Esophagus squamous epithelium (tissue), 5 donors: ENCODE measurements at regions not wholly inside any gene's neighbourhood (a gene's known extent, or its start where the extent isn't known, plus 50 kb on each side); places are given as distances from the start of the nearest gene placed in this dataset.

ENCODE experiments used
- DNase-seq: peaks from one replicate; lab custom pipeline; 2025; lab: John Stamatoyannopoulos, UW
- H3K27ac ChIP-seq, 4 donors: fragments of 200-600 bp; sonication (generic); one replicate each; pipeline ENCODE4 v1.5.1; 2016 to 2019; ENCODE audit warnings: mild to moderate bottlenecking in 1 of 4
- H3K27me3 ChIP-seq, 4 donors: fragments of 200-600 bp; sonication (generic); 1 replicate in 3 of 4; 2 replicates in 1 of 4; pipeline versions ENCODE4 v1.5.1 to v1.6.0; 2017 to 2021; ENCODE audit warnings: antibody characterized with exemption in 1 of 4
- H3K36me3 ChIP-seq, 3 donors: fragments of 200-600 bp; sonication (generic); one replicate each; pipeline ENCODE4 v1.5.1; 2016 to 2019
- H3K4me1 ChIP-seq, 3 donors: fragments of 200-600 bp; sonication (generic); one replicate each; pipeline ENCODE4 v1.5.1; 2017 to 2019
- H3K4me3 ChIP-seq, 4 donors: fragments of 200-600 bp; sonication (generic); 1 replicate in 3 of 4; 2 replicates in 1 of 4; pipeline ENCODE4 v1.5.1; 2016 to 2019; ENCODE audit warnings: mild to moderate bottlenecking in 2 of 4, moderate library complexity in 1 of 4
- H3K9me3 ChIP-seq, 3 donors: fragments of 200-600 bp; sonication (generic); one replicate each; pipeline ENCODE4 v1.5.1; 2016 to 2019
- CTCF ChIP-seq, 6 experiments: fragments of 450-650 bp in 4 of 6; fragments of 200-600 bp in 2 of 6; sonication (generic) in 2 of 6; IDR thresholded peaks; one replicate each; pipeline ENCODE4 v1.5.1; 2016 to 2019; ENCODE audit warnings: antibody characterized with exemption in 6 of 6, mild to moderate bottlenecking in 4 of 6, moderate library complexity in 4 of 6
- POLR2A ChIP-seq, 4 donors: fragments of 450-650 bp; IDR thresholded peaks; one replicate each; pipeline ENCODE4 v1.6.1; 2017; ENCODE audit warnings: antibody characterized with exemption in 4 of 4, mild to moderate bottlenecking in 4 of 4, moderate library complexity in 3 of 4
- WGBS, 2 donors: methylation state at CpG; one replicate each; pipeline ENCODE4 v1.1.5; 2018; 5-methylcytosine and 5-hydroxymethylcytosine counted together
- intact Hi-C: fragments of 100-400 bp; cut with DNase I; formaldehyde crosslinking; loops from one replicate; pipeline ENCODE4 v1.15.0; 2022
- donor health status: DM: yes; HTN: yes; CAD: no.

GRCh38 chr21:34313116-34313515 lies 50.7 kb upstream of the KCNE2 start:
- H3K4me1 ChIP-seq = peaks cover 0 to 12% (median 0%) of the 10 kb centered on the region in 3 donors
- no peak overlapping the region for H3K27ac ChIP-seq
- no peaks in the 10 kb centered on the region for H3K36me3 ChIP-seq
- H3K27me3 ChIP-seq = peaks cover 0 to 3% (median 0%) of the 10 kb centered on the region in 4 donors
- TF ChIP-seq POLR2A (IDR thresholded peaks at IDR 0.05) (no peak), CTCF (IDR thresholded peaks at IDR 0.05) (no peak)
- H3K9me3 ChIP-seq = no peaks in the 10 kb centered on the region
- no peak overlapping the region for H3K4me3 ChIP-seq
- no peak for DNase-seq
- intact Hi-C loops = no loop called here
- 25 to 80% methylated on average over 1 of the region's 1 CpG for WGBS, 2 donors
